GM12873 (cell line): ENCODE measurements at regions not wholly inside any gene's neighbourhood (a gene's known extent, or its start where the extent isn't known, plus 50 kb on each side); places are given as distances from the start of the nearest gene placed in this dataset.

ENCODE experiments used
- CTCF ChIP-seq: IDR thresholded peaks from 2 replicates; pipeline ENCODE4 v1.5.1; 2012; ENCODE audit warnings: low read depth, mild to moderate bottlenecking, moderate library complexity, low read length, control low read depth; ENCODE audit not compliant: insufficient read depth; ENCODE audit errors: missing control alignments

GRCh38 chr6:40256224-40256623 lies 322.0 kb upstream of the MOCS1 start:
- TF ChIP-seq CTCF, result no peak

- no peak for TF ChIP-seq CTCF
Measured at GRCh38 chr6:40253420-40253819, 319.2 kb upstream of the MOCS1 start.

GRCh38 chr6:40252531-40253258 lies 318.4 kb upstream of the MOCS1 start:
- no peak for TF ChIP-seq CTCF

GRCh38 chr6:40251637-40252300 lies 317.5 kb upstream of the MOCS1 start:
- no peak for TF ChIP-seq CTCF

- no peak for TF ChIP-seq CTCF
Measured at GRCh38 chr6:40249935-40250334, 315.7 kb upstream of the MOCS1 start.

- no peak for TF ChIP-seq CTCF
Measured at GRCh38 chr6:40247516-40248115, 313.4 kb upstream of the MOCS1 start.

GRCh38 chr6:40244699-40245098 lies 310.4 kb upstream of the MOCS1 start:
- no peak for TF ChIP-seq CTCF
